ENCODE measurements at regions not wholly inside any gene's neighbourhood (a gene's known extent, or its start where the extent isn't known, plus 50 kb on each side); places are given as distances from the start of the nearest gene placed in this dataset.

GRCh38 chr1:212512816-212513559 is 80.3 kb downstream of the NENF start:
- no peak for DNase-seq (ENCODE audit: low spot score)
- 85% methylated on average over 5 of the region's 5 CpGs for WGBS
- Histone ChIP-seq H3K27me3 (ENCODE audit: control insufficient read depth in 4 of 4, insufficient read depth in 4 of 4, low read length in 3 of 4) (no peaks in the 10 kb centered on the region), H3K4me3 (ENCODE audit: low read depth in 1 of 3, low read length in 3 of 3) (no peak overlapping the region), H3K36me3 (ENCODE audit: control insufficient read depth in 4 of 4, insufficient read depth in 3 of 4, low read depth in 1 of 4, low read length in 3 of 4) (no peaks in the 10 kb centered on the region), H3K9ac (ENCODE audit: low read depth in 1 of 2, low read length in 2 of 2) (no peak overlapping the region), H3K9me3 (ENCODE audit: control insufficient read depth in 4 of 4, low read length in 3 of 4) (no peaks in the 10 kb centered on the region), H3K27ac (ENCODE audit: low read depth in 1 of 2, low read length in 2 of 2) (no peak overlapping the region), H3K4me1 (ENCODE audit: control insufficient read depth in 4 of 4, insufficient read depth in 4 of 4, low read length in 3 of 4) (peaks cover 0 to 3% (median 0%) of the 10 kb centered on the region in 4 donors)
- TF ChIP-seq RXRA (IDR thresholded peaks at IDR 0.05): no peak

- H3K4me3 ChIP-seq (ENCODE audit: low read depth in 1 of 3, low read length in 3 of 3): no peak overlapping the region
- WGBS: 77% methylated on average over 11 of the region's 11 CpGs
- H3K9ac ChIP-seq (ENCODE audit: low read depth in 1 of 2, low read length in 2 of 2): no peak overlapping the region
- TF ChIP-seq RAD21 (IDR thresholded peaks at IDR 0.05) (no peak), FOXA2 (IDR thresholded peaks at IDR 0.05) (no peak), YY1 (IDR thresholded peaks at IDR 0.05) (no peak), EGR1 (IDR thresholded peaks at IDR 0.05; ENCODE audit: low read depth in 2 of 2) (no peak), HNF4G (IDR thresholded peaks at IDR 0.05) (no peak), ATF3 (IDR thresholded peaks at IDR 0.05) (no peak), ZBTB33 (IDR thresholded peaks at IDR 0.05) (no peak), NR2F2 (IDR thresholded peaks at IDR 0.05) (no peak), REST (IDR thresholded peaks at IDR 0.05) (no peak), TAF1 (conservative IDR thresholded peaks at IDR 0.05) (no peak), MAX (IDR thresholded peaks at IDR 0.05) (no peak), GABPA (IDR thresholded peaks at IDR 0.05 in 1 of 2, conservative IDR thresholded peaks at IDR 0.05 in 1 of 2) (no peak), CTCF (IDR thresholded peaks at IDR 0.05; ENCODE audit: low read depth, low read length, missing input control) (no peak), RXRA (IDR thresholded peaks at IDR 0.05) (no peak), SP1 (IDR thresholded peaks at IDR 0.05) (no peak), HNF4A (conservative IDR thresholded peaks at IDR 0.05) (no peak), JUND (IDR thresholded peaks at IDR 0.05) (no peak), FOXA1 (IDR thresholded peaks at IDR 0.05) (no peak)
- no peak overlapping the region for H3K27ac ChIP-seq (ENCODE audit: low read depth in 1 of 2, low read length in 2 of 2)
- no peaks in the 10 kb centered on the region for H3K27me3 ChIP-seq (ENCODE audit: control insufficient read depth in 4 of 4, insufficient read depth in 4 of 4, low read length in 3 of 4)
- no peaks in the 10 kb centered on the region for H3K36me3 ChIP-seq (ENCODE audit: control insufficient read depth in 4 of 4, insufficient read depth in 3 of 4, low read depth in 1 of 4, low read length in 3 of 4)
- H3K4me1 ChIP-seq (ENCODE audit: control insufficient read depth in 4 of 4, insufficient read depth in 4 of 4, low read length in 3 of 4): peaks cover 0 to 4% (median 2%) of the 10 kb centered on the region in 4 donors
- DNase-seq (ENCODE audit: low spot score): no peak
- H3K9me3 ChIP-seq (ENCODE audit: control insufficient read depth in 4 of 4, low read length in 3 of 4): no peaks in the 10 kb centered on the region
These were observed 80.9 kb downstream of the NENF start for GRCh38 chr1:212513586-212513985.

Data from liver (tissue), 8 donors.